Right cardiac atrium (tissue), 5 donors: ENCODE measurements at regions not wholly inside any gene's neighbourhood (a gene's known extent, or its start where the extent isn't known, plus 50 kb on each side); places are given as distances from the start of the nearest gene placed in this dataset.
"Not testable (repeated sequence)": the region's sequence is repeated elsewhere in the genome, so short reads cannot be mapped to it uniquely, and the experiment has no call there.

ENCODE experiments used
- ATAC-seq, 2 donors: fragments of 200-7000 bp; cut with Tn5 transposase; one replicate each; pipeline versions ENCODE4 v1.8.0 to v1.9.1; 2020; ENCODE audit warnings: moderate library complexity in 2 of 2, mild to moderate bottlenecking in 1 of 2
- DNase-seq, 3 donors: peaks; one replicate each; pipeline ENCODE4 v3.0.0-alpha.2; 2020
- H3K27ac ChIP-seq: one replicate; pipeline ENCODE4 v1.5.1; 2013; ENCODE audit warnings: mild to moderate bottlenecking, low read length, control low read depth, moderate library complexity
- H3K27me3 ChIP-seq: one replicate; pipeline ENCODE4 v1.6.1; 2013; ENCODE audit not compliant: control insufficient read depth, insufficient read depth
- H3K4me1 ChIP-seq: one replicate; pipeline ENCODE4 v1.6.1; 2013; ENCODE audit warnings: low read length; ENCODE audit not compliant: control insufficient read depth, insufficient read depth
- H3K4me3 ChIP-seq: one replicate; pipeline ENCODE4 v1.5.1; 2013; ENCODE audit warnings: low read length, control low read depth
- H3K9me3 ChIP-seq: one replicate; pipeline ENCODE4 v1.6.1; 2013; ENCODE audit warnings: low read length; ENCODE audit not compliant: control insufficient read depth
- WGBS: extraction: QIAGEN DNeasy Blood & Tissue Kit; methylation state at CpG from one replicate; pipeline ENCODE4 v1.1.7; 2013; 5-methylcytosine and 5-hydroxymethylcytosine counted together
- intact Hi-C, 4 donors: fragments of 100-400 bp; cut with DNase I; formaldehyde crosslinking; loops; one replicate each; pipeline versions ENCODE4 v1.11.0 to v1.14.0; 2022 to 2023
- donor health status: healthy with polysubstance abuse.
- donor health status: DM: no; HTN: yes; CAD: no.
- donor health status: DM: no; HTN: no; CAD: no.
- donor health status: DM: no; HTN: yes; CAD: no; lungs with severe emphysema.
- donor health status: DM: yes; HTN: yes; CAD: no.

GRCh38 chr15:34664418-34664817, 81.0 kb upstream of the GOLGA8B start:
- 41% methylated on average over 1 of the region's 1 CpG for WGBS

GRCh38 chr15:34663101-34663500, 79.7 kb upstream of the GOLGA8B start:
- intact Hi-C loops = no loop called here
- no peak overlapping the region for H3K27ac ChIP-seq
- H3K27me3 ChIP-seq = no peaks in the 10 kb centered on the region
- no peak for DNase-seq
- H3K4me3 ChIP-seq = no peak overlapping the region
- no peaks in the 10 kb centered on the region for H3K4me1 ChIP-seq
- H3K9me3 ChIP-seq = no peaks in the 10 kb centered on the region
- ATAC-seq = no peak

More at GRCh38 chr15:34664418-34664817, 81.0 kb upstream of the GOLGA8B start:
- intact Hi-C loops = no loop called here
- ATAC-seq (no peak), DNase-seq (no peak)
- Histone ChIP-seq H3K27me3 (no peaks in the 10 kb centered on the region), H3K4me3 (no peak overlapping the region), H3K9me3 (no peaks in the 10 kb centered on the region), H3K27ac (no peak overlapping the region), H3K4me1 (no peaks in the 10 kb centered on the region)

- intact Hi-C loops = no loop called here
- ATAC-seq = no peak
Measured at GRCh38 chr15:34659056-34659455, 75.6 kb upstream of the GOLGA8B start.

GRCh38 chr15:34657469-34658127, 74.1 kb upstream of the GOLGA8B start:
- no peak overlapping the region for H3K4me3 ChIP-seq
- ATAC-seq (no peak), DNase-seq (no peak)
- H3K4me1 ChIP-seq = no peaks in the 10 kb centered on the region
- 41% methylated on average over 4 of the region's 4 CpGs for WGBS
- intact Hi-C loops = no loop called here
- H3K9me3 ChIP-seq = no peaks in the 10 kb centered on the region
- H3K27ac ChIP-seq = no peak overlapping the region
- H3K27me3 ChIP-seq = no peaks in the 10 kb centered on the region

More at GRCh38 chr15:34659056-34659455, 75.6 kb upstream of the GOLGA8B start:
- no peaks in the 10 kb centered on the region for H3K9me3 ChIP-seq
- H3K27ac ChIP-seq = no peak overlapping the region
- H3K4me3 ChIP-seq = no peak overlapping the region
- H3K27me3 ChIP-seq = no peaks in the 10 kb centered on the region
- H3K4me1 ChIP-seq = no peaks in the 10 kb centered on the region
- DNase-seq = no peak

- no peak overlapping the region for H3K4me3 ChIP-seq
- DNase-seq (no peak), ATAC-seq (no peak)
- no peaks in the 10 kb centered on the region for H3K4me1 ChIP-seq
- WGBS = 77% methylated on average over 6 of the region's 6 CpGs
- H3K9me3 ChIP-seq = no peaks in the 10 kb centered on the region
- intact Hi-C loops = no loop called here
- no peak overlapping the region for H3K27ac ChIP-seq
- no peaks in the 10 kb centered on the region for H3K27me3 ChIP-seq
Measured at GRCh38 chr15:34656005-34656796, 72.8 kb upstream of the GOLGA8B start.

GRCh38 chr15:34655326-34655725, 71.9 kb upstream of the GOLGA8B start:
- no peaks in the 10 kb centered on the region for H3K27me3 ChIP-seq
- no peak overlapping the region for H3K4me3 ChIP-seq
- no peak overlapping the region for H3K27ac ChIP-seq
- no peak for ATAC-seq
- 83% methylated on average over 2 of the region's 2 CpGs for WGBS
- no peak for DNase-seq
- intact Hi-C loops = no loop called here
- no peaks in the 10 kb centered on the region for H3K4me1 ChIP-seq
- H3K9me3 ChIP-seq = no peaks in the 10 kb centered on the region

GRCh38 chr15:34654625-34655024, 71.2 kb upstream of the GOLGA8B start:
- ATAC-seq (no peak), DNase-seq (no peak)
- WGBS = 92% methylated on average over 6 of the region's 6 CpGs
- Histone ChIP-seq H3K27me3 (no peaks in the 10 kb centered on the region), H3K27ac (no peak overlapping the region), H3K4me1 (no peaks in the 10 kb centered on the region), H3K9me3 (no peaks in the 10 kb centered on the region), H3K4me3 (no peak overlapping the region)
- intact Hi-C loops = no loop called here

- WGBS = 61% methylated on average over 3 of the region's 3 CpGs
- Histone ChIP-seq H3K27me3 (no peaks in the 10 kb centered on the region), H3K4me3 (no peak overlapping the region), H3K9me3 (no peaks in the 10 kb centered on the region), H3K4me1 (no peaks in the 10 kb centered on the region), H3K27ac (no peak overlapping the region)
- ATAC-seq = no peak
- intact Hi-C loops = no loop called here
- no peak for DNase-seq
Measured at GRCh38 chr15:34653992-34654391, 70.5 kb upstream of the GOLGA8B start.

- H3K9me3 ChIP-seq, DNase-seq, H3K27me3 ChIP-seq, ATAC-seq, H3K4me1 ChIP-seq, intact Hi-C loops, H3K27ac ChIP-seq, H3K4me3 ChIP-seq: not testable (repeated sequence)
- WGBS = 92% methylated on average over 1 of the region's 3 CpGs
Measured at GRCh38 chr15:34653326-34653725, 69.9 kb upstream of the GOLGA8B start.

GRCh38 chr15:34652726-34653033, 69.2 kb upstream of the GOLGA8B start:
- H3K4me3 ChIP-seq = no peak overlapping the region
- H3K27me3 ChIP-seq = no peaks in the 10 kb centered on the region
- ATAC-seq (peak in 1 of 2 donors; percentile 47), DNase-seq (no peak)
- no peaks in the 10 kb centered on the region for H3K9me3 ChIP-seq
- no peak overlapping the region for H3K27ac ChIP-seq
- no peaks in the 10 kb centered on the region for H3K4me1 ChIP-seq
- intact Hi-C loops = no loop called here

- DNase-seq (no peak), ATAC-seq (no peak)
- Histone ChIP-seq H3K4me1 (no peaks in the 10 kb centered on the region), H3K27me3 (no peaks in the 10 kb centered on the region), H3K27ac (no peak overlapping the region), H3K9me3 (no peaks in the 10 kb centered on the region), H3K4me3 (no peak overlapping the region)
- 23% methylated on average over 1 of the region's 1 CpG for WGBS
- intact Hi-C loops = no loop called here
Measured at GRCh38 chr15:34651997-34652725, 68.7 kb upstream of the GOLGA8B start.
